Nephron progenitor cell (in vitro differentiated cells): ENCODE measurements at regions not wholly inside any gene's neighbourhood (a gene's known extent, or its start where the extent isn't known, plus 50 kb on each side); places are given as distances from the start of the nearest gene placed in this dataset.

Experiments
- DNase-seq: peaks from one replicate; pipeline ENCODE4 v3.0.0; 2021
- H3K27ac Mint-ChIP-seq: 2 replicates; pipeline ENCODE4 v1.8.0; 2021; ENCODE audit warnings: mild to moderate bottlenecking, moderate library complexity, mixed read lengths
- H3K27me3 Mint-ChIP-seq: 2 replicates; pipeline ENCODE4 v1.8.0; 2021; ENCODE audit warnings: mild to moderate bottlenecking, low read depth, mixed read lengths; ENCODE audit not compliant: poor library complexity
- H3K36me3 Mint-ChIP-seq: 2 replicates; pipeline ENCODE4 v1.8.0; 2021; ENCODE audit warnings: low read depth, mixed read lengths
- H3K4me1 Mint-ChIP-seq: 2 replicates; pipeline ENCODE4 v1.8.0; 2021; ENCODE audit warnings: mixed read lengths
- H3K4me3 Mint-ChIP-seq: 2 replicates; pipeline ENCODE4 v1.8.0; 2021; ENCODE audit warnings: mild to moderate bottlenecking, moderate library complexity, mixed read lengths
- H3K9me3 Mint-ChIP-seq: 2 replicates; pipeline ENCODE4 v1.8.0; 2021; ENCODE audit warnings: mild to moderate bottlenecking, moderate library complexity, mixed read lengths
- TF ChIP-seq, protein P1 (sequence below): fragments of 200-600 bp; sonication (generic); IDR thresholded peaks from 2 replicates; pipeline ENCODE4 v1.5.0; 2021; ENCODE audit warnings: antibody characterized with exemption

DNA sequence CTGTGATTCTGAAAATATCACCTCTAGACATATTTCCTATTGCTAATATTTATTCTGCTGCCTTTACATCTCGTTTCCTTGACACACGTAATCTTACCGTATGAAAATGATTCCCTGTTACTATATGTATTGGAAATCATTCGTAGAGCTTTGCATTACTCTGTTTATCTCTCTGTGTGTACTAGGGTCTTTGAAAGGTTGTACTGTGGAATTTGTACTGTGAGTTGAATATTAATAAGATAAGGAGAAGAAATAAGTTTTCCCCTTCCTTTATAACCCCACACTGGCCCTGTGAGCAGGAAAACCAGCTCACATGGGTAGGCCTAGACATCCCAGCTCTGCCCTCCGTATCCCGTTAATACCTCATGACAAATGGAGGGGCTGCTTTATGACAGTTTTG is 354.9 kb downstream of the KLF5 start:
- TF ChIP-seq, protein P1, sequence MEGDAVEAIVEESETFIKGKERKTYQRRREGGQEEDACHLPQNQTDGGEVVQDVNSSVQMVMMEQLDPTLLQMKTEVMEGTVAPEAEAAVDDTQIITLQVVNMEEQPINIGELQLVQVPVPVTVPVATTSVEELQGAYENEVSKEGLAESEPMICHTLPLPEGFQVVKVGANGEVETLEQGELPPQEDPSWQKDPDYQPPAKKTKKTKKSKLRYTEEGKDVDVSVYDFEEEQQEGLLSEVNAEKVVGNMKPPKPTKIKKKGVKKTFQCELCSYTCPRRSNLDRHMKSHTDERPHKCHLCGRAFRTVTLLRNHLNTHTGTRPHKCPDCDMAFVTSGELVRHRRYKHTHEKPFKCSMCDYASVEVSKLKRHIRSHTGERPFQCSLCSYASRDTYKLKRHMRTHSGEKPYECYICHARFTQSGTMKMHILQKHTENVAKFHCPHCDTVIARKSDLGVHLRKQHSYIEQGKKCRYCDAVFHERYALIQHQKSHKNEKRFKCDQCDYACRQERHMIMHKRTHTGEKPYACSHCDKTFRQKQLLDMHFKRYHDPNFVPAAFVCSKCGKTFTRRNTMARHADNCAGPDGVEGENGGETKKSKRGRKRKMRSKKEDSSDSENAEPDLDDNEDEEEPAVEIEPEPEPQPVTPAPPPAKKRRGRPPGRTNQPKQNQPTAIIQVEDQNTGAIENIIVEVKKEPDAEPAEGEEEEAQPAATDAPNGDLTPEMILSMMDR, result no peak
- Mint-ChIP-seq H3K27me3 (peaks cover 7% of the 10 kb centered on the region), H3K4me1 (no peaks in the 10 kb centered on the region), H3K4me3 (no peak overlapping the region), H3K36me3 (no peaks in the 10 kb centered on the region), H3K9me3 (no peaks in the 10 kb centered on the region), H3K27ac (no peak overlapping the region)
- DNase-seq, result no peak

DNA sequence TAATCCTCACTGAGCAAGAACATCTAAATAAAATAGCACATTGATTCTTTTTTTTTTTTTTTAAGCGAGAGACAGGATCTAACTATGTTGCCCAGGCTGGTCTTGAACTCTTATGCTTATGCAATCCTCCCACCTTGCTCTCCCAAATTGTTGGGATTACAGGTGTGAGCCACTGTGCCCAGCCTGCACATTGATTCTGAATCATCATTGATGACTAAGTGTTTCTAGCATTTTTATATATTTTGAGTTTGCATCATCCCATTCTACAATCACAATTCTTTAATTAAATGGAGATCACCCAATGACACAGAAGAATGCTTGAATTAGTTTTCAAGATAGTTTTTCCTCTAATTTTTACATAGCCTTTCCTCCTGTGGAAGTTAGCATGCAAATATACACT is 354.1 kb downstream of the KLF5 start:
- Mint-ChIP-seq H3K4me1 (no peaks in the 10 kb centered on the region), H3K36me3 (no peaks in the 10 kb centered on the region), H3K4me3 (no peak overlapping the region), H3K27me3 (peaks cover 7% of the 10 kb centered on the region), H3K9me3 (no peaks in the 10 kb centered on the region), H3K27ac (no peak overlapping the region)
- TF ChIP-seq, protein P1, result no peak
- DNase-seq, result no peak

DNA sequence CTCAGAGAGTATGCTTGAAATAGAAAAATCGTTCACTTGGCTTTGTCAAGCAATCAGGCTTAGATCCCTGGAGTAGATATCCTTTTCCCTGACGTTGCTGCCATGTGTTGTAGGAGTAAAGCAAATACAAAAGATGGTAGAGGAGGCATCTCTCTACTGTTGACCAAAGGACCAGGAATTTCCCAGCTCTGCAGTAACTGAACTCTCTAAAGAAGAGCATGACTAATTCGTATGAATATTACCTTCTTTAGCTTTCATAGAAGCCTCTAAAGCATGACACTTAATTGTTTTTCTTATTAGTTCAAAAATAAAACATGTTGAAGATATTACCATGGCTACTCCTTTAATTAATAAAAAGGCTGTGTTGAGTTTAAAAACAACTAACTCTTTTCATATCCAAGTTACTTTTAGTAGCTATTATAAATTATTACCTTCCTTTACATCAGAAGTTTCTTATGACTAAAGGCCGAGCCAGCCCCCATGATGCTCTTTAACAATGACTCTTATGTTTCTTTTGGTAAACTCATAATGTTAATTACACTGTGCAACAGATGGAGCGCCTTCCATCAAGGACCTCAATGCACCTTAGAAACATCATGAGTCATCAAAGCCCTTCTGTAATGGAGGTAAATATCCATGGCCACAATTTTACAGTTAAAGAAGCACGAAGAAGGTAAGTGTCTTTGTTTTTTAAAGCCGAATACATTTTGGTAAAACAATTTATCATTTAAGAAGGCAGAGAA is 352.4 kb downstream of the KLF5 start:
- Mint-ChIP-seq H3K27me3 (peaks cover 7% of the 10 kb centered on the region), H3K4me1 (no peaks in the 10 kb centered on the region), H3K36me3 (no peaks in the 10 kb centered on the region), H3K4me3 (no peak overlapping the region), H3K9me3 (no peaks in the 10 kb centered on the region), H3K27ac (no peak overlapping the region)
- no peak for DNase-seq
- TF ChIP-seq, protein P1, result no peak

DNA sequence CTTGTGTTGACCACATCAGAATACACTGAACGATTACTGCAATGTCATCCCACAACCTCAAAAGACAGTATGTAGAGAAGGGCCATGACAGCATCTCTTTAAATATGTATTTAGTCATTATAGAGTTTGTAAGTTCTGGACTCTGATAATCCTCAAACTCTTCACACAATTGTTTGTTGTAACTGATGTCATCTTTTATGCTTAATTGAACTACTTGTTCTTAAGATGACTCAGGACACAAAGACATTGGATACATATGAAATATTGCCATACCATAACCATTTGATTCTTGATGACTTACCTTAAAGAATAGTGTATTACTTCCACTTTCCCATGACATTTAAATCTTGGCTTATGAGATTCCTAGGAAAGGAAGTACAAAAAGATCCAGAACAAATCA is 347.6 kb downstream of the KLF5 start:
- Mint-ChIP-seq H3K27me3 (peaks cover 4% of the 10 kb centered on the region), H3K4me3 (no peak overlapping the region), H3K4me1 (no peaks in the 10 kb centered on the region), H3K27ac (no peak overlapping the region), H3K9me3 (no peaks in the 10 kb centered on the region), H3K36me3 (no peaks in the 10 kb centered on the region)
- no peak for DNase-seq
- TF ChIP-seq, protein P1, result no peak

DNA sequence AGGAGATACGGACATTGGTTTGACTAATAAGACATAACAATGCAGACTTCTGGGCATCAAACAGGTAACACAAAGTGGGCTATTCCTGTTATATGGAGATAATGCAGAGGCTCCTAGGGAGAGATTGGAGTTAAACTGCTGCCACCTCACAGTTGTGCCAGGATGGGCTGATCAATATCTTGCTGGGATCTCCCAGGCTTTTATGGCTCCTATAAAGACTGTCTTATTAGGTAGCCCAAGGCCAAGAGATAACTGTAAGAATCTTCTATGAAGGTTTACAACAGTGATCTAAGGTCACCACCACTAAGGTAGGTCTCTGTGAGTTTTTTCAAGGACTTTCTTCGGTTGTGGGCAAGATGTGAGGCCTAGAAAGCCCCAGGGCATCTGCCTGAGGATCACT is 345.8 kb downstream of the KLF5 start:
- TF ChIP-seq, protein P1, result no peak
- H3K4me1 Mint-ChIP-seq, result no peaks in the 10 kb centered on the region
- no peak overlapping the region for H3K4me3 Mint-ChIP-seq
- H3K36me3 Mint-ChIP-seq, result no peaks in the 10 kb centered on the region
- DNase-seq, result no peak
- no peaks in the 10 kb centered on the region for H3K27me3 Mint-ChIP-seq
- no peaks in the 10 kb centered on the region for H3K9me3 Mint-ChIP-seq
- H3K27ac Mint-ChIP-seq, result no peak overlapping the region
